NCI-H460 (cell line): ENCODE measurements at regions not wholly inside any gene's neighbourhood (a gene's known extent, or its start where the extent isn't known, plus 50 kb on each side); places are given as distances from the start of the nearest gene placed in this dataset.
"Not testable (repeated sequence)": the region's sequence is repeated elsewhere in the genome, so short reads cannot be mapped to it uniquely, and the experiment has no call there.

Experiments used
- DNase-seq: peaks from one replicate; pipeline ENCODE4 v3.0.0-alpha.2; 2016; ENCODE audit warnings: low read depth; ENCODE audit errors: extremely low read depth

- DNase-seq, result no peak
Measured at GRCh38 chr2:18959952-18960717, 370.8 kb upstream of the NT5C1B start.

GRCh38 chr2:18959200-18959599 is 369.8 kb upstream of the NT5C1B start:
- no peak for DNase-seq

- DNase-seq, result no peak
Measured at GRCh38 chr2:18957909-18958308, 368.5 kb upstream of the NT5C1B start.

- no peak for DNase-seq
Measured at GRCh38 chr2:18950361-18950851, 361.0 kb upstream of the NT5C1B start.

DNA sequence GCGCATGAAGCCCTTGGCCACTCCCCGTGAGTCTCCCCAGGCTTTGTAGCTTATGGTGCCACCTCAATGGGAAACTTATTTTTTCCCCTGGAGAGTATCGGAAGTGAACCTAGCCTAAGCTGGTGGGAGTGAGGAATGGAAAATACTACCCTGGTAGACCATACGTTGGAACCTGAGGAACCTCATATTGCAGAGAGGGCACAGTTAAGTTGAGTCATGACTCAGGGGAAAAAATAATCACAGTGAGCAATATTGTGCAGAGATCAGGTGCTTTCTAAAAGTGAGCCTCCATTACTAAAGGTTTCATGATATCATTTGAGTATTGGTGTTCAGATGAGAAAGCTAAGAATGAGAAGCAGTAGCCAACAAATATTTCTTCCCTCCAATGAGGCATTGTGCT is 360.5 kb upstream of the NT5C1B start:
- DNase-seq, result no peak

DNA sequence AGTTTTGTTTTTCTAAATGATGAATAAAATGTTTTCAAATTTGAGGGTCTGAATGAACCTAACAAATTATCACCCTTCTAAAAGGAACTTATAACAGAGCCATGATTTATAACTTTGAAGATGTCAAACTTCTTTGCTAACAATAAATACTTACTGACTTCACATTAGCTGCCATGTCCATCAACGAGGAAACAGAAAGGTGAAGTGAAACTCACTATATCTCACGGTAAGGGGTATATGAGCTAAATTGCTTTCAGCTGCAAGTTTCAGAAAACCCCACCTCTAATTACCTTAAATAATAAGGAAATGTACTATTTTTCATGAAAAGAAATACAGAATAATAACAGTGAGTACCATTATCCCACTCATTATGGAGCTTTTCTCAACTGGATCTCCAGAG is 350.8 kb upstream of the NT5C1B start:
- no peak for DNase-seq

- DNase-seq, result not testable (repeated sequence)
Measured at GRCh38 chr2:18939740-18940139, 350.4 kb upstream of the NT5C1B start.

DNA sequence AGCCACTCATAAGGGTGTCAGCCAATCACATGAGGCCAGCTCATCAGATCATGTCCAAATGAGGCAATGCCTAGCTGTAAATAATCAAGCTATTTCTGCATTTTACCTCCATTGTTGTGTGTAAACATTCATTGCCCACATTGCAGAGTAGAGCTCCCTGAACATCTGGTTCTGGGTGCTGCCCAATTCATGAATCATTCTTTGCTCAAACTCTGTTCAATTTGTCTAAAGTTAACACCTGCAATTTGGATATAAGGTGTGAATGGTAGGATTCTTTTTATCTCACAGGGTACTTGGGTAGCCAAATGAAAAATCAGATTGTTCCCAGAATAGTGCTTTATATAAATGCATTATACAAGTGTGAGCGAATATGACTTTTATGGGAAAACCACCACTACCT is 345.5 kb upstream of the NT5C1B start:
- no peak for DNase-seq

GRCh38 chr2:18932853-18933252 is 343.5 kb upstream of the NT5C1B start:
- no peak for DNase-seq

DNA sequence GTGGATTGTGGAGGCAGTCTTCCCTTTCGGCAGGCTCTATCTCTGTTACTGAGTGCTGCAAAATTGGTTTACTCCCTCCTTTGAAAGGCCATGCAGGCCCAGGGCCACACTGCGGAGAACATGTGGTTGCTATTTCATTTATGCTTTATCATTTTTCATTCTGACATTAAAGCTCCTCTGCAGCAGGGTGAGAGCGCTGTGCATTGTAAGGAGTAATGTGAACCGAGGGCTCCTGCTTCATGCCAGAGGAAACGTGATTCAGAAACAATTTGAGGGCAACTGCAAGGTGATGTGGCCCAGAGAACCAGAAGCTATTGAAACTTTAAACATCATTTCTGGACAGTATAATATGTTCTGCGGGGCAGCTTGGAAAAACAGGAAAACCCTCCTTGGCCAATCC is 341.6 kb upstream of the NT5C1B start:
- no peak for DNase-seq

DNA sequence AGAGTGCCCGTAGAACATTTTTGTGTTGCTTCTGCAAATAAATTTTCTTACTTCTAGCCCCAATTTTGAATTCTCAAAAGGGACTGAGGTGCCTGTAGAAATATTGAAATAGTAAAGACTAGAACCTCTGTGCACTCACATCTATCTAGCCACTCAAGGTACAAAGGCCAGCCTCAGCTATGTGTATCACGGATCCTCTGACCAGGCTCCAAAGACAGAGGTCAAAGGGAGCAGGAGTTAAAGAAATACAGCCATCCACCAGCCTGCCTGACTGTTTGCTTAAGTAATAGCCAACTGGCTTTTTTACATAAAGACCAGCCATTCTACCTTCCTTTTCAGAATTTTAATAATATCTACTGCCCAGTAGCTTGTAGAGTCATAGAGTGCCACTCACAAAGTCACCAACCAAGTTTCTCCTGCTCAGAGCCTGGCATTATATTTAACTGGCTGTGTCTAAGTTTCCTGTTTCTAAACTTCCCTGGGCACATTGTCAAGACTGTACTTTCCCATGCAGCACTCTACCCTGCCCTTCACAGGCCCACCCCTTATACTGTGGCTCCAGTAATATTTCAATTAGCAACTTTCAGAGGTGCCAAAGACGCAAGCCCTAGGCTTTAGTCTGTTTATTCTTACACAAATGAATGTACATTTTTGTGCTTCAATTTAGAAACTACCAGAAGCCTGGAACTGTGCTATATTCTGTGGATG is 338.3 kb upstream of the NT5C1B start:
- DNase-seq, result no peak

DNA sequence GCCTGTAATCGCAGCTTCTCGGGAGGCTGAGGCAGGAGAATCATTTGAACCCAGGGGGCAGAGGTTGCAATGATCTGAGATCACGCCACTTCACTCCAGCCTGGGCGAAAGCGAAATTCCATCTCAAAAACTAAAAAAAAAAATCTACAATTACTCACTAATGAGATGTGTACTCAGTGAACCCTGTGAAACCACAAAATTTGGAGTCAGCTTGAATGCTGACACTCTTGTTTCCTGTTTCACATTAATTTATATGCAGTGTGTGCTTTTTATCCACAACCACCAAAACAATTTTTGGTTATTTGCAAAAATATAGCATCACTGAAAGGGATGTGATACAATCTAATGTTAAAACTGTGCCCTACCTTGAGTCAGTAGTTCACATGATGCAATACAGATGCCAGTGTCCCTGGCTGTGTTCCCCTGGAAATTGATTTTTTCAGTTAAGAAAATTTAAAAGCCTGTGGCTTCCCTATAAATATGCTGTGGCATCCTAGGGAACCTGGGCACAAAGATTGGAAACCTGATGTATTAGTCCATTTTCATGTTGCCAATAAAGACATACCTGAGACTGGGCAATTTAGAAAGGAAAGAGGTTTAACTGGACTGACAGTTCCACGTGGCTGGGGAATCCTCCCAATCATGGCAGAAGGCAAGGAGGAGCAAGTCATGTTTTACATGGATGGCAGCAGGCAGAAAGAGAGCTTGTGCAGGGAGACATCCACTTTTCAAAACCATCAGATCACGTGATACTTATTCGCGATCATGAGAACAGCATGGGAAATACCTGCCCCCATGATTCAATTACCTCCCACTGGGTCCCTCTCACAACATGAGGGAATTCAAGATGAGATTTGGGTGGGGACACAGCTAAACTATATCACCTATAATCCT is 337.5 kb upstream of the NT5C1B start:
- DNase-seq, result no peak

DNA sequence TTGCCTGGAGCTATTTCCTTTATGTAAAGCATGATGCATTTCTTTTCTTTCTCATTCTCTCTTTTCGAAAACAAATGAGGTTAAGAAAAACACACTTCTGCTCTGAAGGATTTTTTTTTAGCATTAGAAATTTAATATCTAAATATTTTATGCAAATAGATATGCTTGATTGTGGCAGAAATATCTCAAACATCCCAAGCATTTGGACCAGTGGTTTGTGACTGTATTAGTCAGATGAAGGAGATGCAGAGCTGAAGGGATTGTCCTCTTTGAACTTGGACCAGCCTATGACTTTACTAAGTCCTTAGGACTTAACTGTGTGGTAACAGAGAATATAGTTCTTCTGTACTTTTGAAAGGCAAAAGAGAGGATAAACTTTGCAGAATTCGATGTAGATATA is 335.9 kb upstream of the NT5C1B start:
- DNase-seq, result no peak

DNA sequence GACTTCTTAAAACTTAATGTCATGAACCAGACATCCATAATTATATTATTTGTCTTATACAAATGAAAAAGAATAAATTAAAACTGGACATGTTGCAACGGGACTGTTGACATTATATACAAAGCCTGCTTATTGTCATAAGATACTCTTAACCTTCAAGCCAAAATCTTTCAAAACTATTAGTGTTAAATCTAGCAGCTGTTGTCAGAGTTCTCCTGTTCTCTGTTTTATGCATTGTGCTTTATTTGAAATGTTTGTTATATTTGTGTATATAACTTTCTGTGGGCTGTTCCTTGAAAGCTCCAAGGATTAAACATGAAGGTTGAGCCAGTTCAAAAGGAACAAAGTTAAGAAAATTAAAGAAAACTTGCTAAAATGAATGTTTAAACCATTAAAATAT is 335.5 kb upstream of the NT5C1B start:
- DNase-seq, result no peak

- DNase-seq, result no peak
Measured at GRCh38 chr2:18924386-18924785, 335.0 kb upstream of the NT5C1B start.

DNA sequence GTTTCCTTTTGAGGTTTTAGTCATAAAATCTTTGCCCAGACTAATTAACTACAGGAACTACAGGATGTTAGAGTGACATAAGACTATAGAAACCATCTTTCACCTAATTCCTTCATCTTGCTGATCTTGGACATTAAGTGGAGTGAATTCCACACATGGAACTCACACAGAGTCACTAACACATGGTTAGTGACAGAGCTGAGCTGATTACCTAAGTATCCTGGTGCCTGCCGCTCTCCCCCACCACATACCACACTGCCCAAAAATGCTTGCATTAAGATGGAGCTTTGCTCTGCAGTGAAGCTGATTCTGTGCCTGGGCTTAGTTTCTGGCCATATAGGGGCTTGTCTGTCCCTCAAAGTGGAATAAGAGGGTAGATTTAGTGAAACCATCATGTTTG is 332.9 kb upstream of the NT5C1B start:
- DNase-seq, result no peak

- no peak for DNase-seq
Measured at GRCh38 chr2:18918280-18918679, 328.9 kb upstream of the NT5C1B start.

- no peak for DNase-seq
Measured at GRCh38 chr2:18915227-18915626, 325.9 kb upstream of the NT5C1B start.

DNA sequence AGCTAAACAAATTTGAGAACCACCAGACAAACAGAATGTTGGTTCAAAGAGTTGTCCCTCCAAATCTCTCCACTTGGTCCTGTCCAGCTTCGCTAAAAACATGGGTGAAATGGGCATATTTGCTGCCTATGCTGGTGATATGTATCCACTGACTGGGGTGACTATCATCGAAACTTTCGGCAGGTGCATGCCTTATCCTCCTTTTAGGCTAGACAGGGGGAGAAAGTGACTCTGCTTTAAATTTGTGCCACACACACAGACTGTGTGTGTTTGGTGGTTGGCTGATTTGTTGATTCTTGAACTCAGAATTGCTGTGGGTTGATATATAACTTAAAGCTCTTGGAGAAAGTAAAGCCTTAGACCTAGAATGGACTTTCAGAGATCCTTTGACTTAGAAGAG is 324.1 kb upstream of the NT5C1B start:
- DNase-seq, result no peak

GRCh38 chr2:18912225-18912888 is 323.0 kb upstream of the NT5C1B start:
- no peak for DNase-seq

- DNase-seq, result no peak
Measured at GRCh38 chr2:18911416-18911815, 322.0 kb upstream of the NT5C1B start.
